AG09319 (cell line): ENCODE measurements at regions not wholly inside any gene's neighbourhood (a gene's known extent, or its start where the extent isn't known, plus 50 kb on each side); places are given as distances from the start of the nearest gene placed in this dataset.
A peak's percentile ranks its signal among the peaks of the same experiment; 100 is the strongest.

Experiments used
- DNase-seq: peaks from one replicate; pipeline ENCODE4 v3.0.0-alpha.2; 2010; ENCODE audit warnings: low read depth; ENCODE audit errors: extremely low read depth
- CTCF ChIP-seq: IDR thresholded peaks from 2 replicates; pipeline ENCODE4 v1.5.1; 2011; ENCODE audit warnings: low read depth, mild to moderate bottlenecking, inconsistent platforms, low read length, moderate library complexity

GRCh38 chr7:25720427-25720826, 431.6 kb upstream of the NFE2L3 start:
- no peak for DNase-seq
- TF ChIP-seq CTCF = peak; percentile 44

- DNase-seq = no peak
- TF ChIP-seq CTCF = no peak
Observed at GRCh38 chr7:25722856-25723255, 429.1 kb upstream of the NFE2L3 start.

- no peak for TF ChIP-seq CTCF
- peak; percentile 8 for DNase-seq
Observed at GRCh38 chr7:25725451-25725850, 426.5 kb upstream of the NFE2L3 start.

- no peak for DNase-seq
- TF ChIP-seq CTCF = no peak
Observed at GRCh38 chr7:25726170-25726780, 425.7 kb upstream of the NFE2L3 start.

GRCh38 chr7:25726781-25727311, 425.2 kb upstream of the NFE2L3 start:
- no peak for TF ChIP-seq CTCF
- no peak for DNase-seq

- no peak for TF ChIP-seq CTCF
- no peak for DNase-seq
Observed at GRCh38 chr7:25727446-25727845, 424.6 kb upstream of the NFE2L3 start.

- TF ChIP-seq CTCF = no peak
- DNase-seq = no peak
Observed at GRCh38 chr7:25727876-25728275, 424.1 kb upstream of the NFE2L3 start.
